ENCODE measurements at regions not wholly inside any gene's neighbourhood (a gene's known extent, or its start where the extent isn't known, plus 50 kb on each side); places are given as distances from the start of the nearest gene placed in this dataset.

DNA sequence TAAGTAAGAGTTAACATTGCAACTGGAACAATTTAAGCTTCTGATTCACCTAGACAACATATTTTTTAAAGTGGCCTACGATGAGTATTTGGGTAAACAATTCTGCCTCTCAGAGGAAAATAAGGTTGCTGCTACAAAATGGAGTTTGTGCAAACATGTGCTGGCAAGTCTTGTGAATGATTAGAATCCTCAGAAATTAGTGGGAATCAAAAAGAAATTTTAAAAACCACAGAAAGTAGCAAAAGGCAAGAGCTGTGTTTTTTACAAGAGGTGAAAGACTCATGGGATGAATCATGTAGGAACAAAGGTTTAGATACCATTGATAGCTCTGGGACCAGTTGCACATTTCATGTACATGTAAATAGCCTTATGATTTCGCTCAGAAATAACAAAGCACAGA is 561.6 kb downstream of the TAF11L14 start:
- H3K27ac ChIP-seq (ENCODE audit: low read depth, low read length) = no peak overlapping the region
- Mint-ChIP-seq H3K4me1 (no peaks in the 10 kb centered on the region), H3K9me3 (peaks cover 31% of the 10 kb centered on the region), H3K27me3 (ENCODE audit: insufficient read depth) (no peaks in the 10 kb centered on the region), H3K4me3 (no peak overlapping the region), H3K36me3 (ENCODE audit: low read depth) (peaks cover 4% of the 10 kb centered on the region), H3K27ac (no peak overlapping the region)
- H3K9ac ChIP-seq (ENCODE audit: extremely low read depth, low read length, poor library complexity, severe bottlenecking) = no peak overlapping the region
- 85 to 95% methylated on average over 2 of the region's 2 CpGs for WGBS, 2 experiments (ENCODE audit: insufficient coverage in 1 of 2, insufficient read length in 1 of 2)
- peaks cover 22% of the 10 kb centered on the region for H3K9me3 ChIP-seq (ENCODE audit: control insufficient read depth, low read length)
- TF ChIP-seq, protein P1, sequence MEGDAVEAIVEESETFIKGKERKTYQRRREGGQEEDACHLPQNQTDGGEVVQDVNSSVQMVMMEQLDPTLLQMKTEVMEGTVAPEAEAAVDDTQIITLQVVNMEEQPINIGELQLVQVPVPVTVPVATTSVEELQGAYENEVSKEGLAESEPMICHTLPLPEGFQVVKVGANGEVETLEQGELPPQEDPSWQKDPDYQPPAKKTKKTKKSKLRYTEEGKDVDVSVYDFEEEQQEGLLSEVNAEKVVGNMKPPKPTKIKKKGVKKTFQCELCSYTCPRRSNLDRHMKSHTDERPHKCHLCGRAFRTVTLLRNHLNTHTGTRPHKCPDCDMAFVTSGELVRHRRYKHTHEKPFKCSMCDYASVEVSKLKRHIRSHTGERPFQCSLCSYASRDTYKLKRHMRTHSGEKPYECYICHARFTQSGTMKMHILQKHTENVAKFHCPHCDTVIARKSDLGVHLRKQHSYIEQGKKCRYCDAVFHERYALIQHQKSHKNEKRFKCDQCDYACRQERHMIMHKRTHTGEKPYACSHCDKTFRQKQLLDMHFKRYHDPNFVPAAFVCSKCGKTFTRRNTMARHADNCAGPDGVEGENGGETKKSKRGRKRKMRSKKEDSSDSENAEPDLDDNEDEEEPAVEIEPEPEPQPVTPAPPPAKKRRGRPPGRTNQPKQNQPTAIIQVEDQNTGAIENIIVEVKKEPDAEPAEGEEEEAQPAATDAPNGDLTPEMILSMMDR (conservative IDR thresholded peaks at IDR 0.05) = no peak
- no peaks in the 10 kb centered on the region for H3K36me3 ChIP-seq (ENCODE audit: control insufficient read depth, insufficient read depth, low read length)
- no peaks in the 10 kb centered on the region for H3K4me1 ChIP-seq (ENCODE audit: control insufficient read depth, insufficient read depth, low read length)
- no peak for DNase-seq
- H3K4me3 ChIP-seq (ENCODE audit: low read length) = no peak overlapping the region
- no peaks in the 10 kb centered on the region for H3K27me3 ChIP-seq (ENCODE audit: control insufficient read depth, insufficient read depth, low read length, poor library complexity, severe bottlenecking)

DNA sequence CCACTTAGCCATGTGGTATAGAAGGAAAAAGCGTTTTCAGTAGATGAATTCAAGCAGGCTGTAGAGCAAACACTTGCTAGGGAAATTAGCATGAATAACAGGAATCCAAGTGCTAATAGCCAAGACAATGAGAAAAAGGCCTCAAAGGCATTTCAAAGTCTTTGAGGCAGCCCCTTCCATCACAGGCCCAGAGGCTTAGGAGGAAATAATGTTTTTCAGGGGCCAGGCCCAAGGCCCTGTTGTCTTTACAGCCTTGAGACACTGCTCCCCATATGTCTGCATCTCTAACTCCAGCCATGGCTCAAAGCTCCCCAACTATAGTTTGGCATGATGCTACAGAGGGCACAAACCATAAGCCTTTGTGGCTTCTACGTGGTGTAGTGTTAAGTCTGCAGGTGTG is 563.5 kb downstream of the TAF11L14 start:
- WGBS, 2 experiments (ENCODE audit: insufficient coverage in 1 of 2, insufficient read length in 1 of 2) = 77 to 86% methylated on average over 2 of the region's 2 CpGs
- Histone ChIP-seq H3K27ac (ENCODE audit: low read depth, low read length) (no peak overlapping the region), H3K9ac (ENCODE audit: extremely low read depth, low read length, poor library complexity, severe bottlenecking) (no peak overlapping the region), H3K36me3 (ENCODE audit: control insufficient read depth, insufficient read depth, low read length) (no peaks in the 10 kb centered on the region), H3K4me3 (ENCODE audit: low read length) (no peak overlapping the region), H3K27me3 (ENCODE audit: control insufficient read depth, insufficient read depth, low read length, poor library complexity, severe bottlenecking) (no peaks in the 10 kb centered on the region), H3K9me3 (ENCODE audit: control insufficient read depth, low read length) (peaks cover 22% of the 10 kb centered on the region), H3K4me1 (ENCODE audit: control insufficient read depth, insufficient read depth, low read length) (no peaks in the 10 kb centered on the region)
- no peak overlapping the region for H3K27ac Mint-ChIP-seq
- H3K9me3 Mint-ChIP-seq = peaks cover 31% of the 10 kb centered on the region
- no peaks in the 10 kb centered on the region for H3K4me1 Mint-ChIP-seq
- TF ChIP-seq, protein P1 (conservative IDR thresholded peaks at IDR 0.05) = no peak
- H3K36me3 Mint-ChIP-seq (ENCODE audit: low read depth) = peaks cover 4% of the 10 kb centered on the region
- H3K4me3 Mint-ChIP-seq = no peak overlapping the region
- no peak for DNase-seq
- H3K27me3 Mint-ChIP-seq (ENCODE audit: insufficient read depth) = no peaks in the 10 kb centered on the region

DNA sequence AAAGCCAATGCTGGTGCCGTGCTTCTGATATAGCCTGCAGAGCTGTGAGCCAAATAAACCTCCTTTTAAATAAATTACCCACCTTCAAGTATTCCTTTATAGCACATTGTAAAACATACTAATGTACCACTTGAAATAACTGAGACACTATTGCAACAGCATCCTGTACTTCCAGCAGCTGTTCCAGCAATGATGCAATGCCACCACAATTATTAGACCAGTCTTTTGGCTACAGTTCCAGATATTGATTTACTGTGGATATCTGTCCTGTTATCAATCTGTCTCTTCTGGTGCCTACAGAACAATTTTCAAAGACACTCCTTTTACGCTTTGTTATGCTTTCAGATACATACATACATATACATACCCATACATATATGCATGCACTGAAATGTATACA is 567.9 kb downstream of the TAF11L14 start:
- H3K4me3 Mint-ChIP-seq = no peak overlapping the region
- 85 to 92% methylated on average over 1 to 2 of the region's 2 CpGs for WGBS, 2 experiments (ENCODE audit: insufficient coverage in 1 of 2, insufficient read length in 1 of 2)
- H3K9ac ChIP-seq (ENCODE audit: extremely low read depth, low read length, poor library complexity, severe bottlenecking) = no peak overlapping the region
- no peaks in the 10 kb centered on the region for H3K4me1 ChIP-seq (ENCODE audit: control insufficient read depth, insufficient read depth, low read length)
- TF ChIP-seq, protein P1 (conservative IDR thresholded peaks at IDR 0.05) = no peak
- DNase-seq = no peak
- peaks cover 22% of the 10 kb centered on the region for H3K9me3 ChIP-seq (ENCODE audit: control insufficient read depth, low read length)
- H3K36me3 Mint-ChIP-seq (ENCODE audit: low read depth) = peaks cover 4% of the 10 kb centered on the region
- H3K4me3 ChIP-seq (ENCODE audit: low read length) = no peak overlapping the region
- H3K27ac ChIP-seq (ENCODE audit: low read depth, low read length) = no peak overlapping the region
- H3K27me3 ChIP-seq (ENCODE audit: control insufficient read depth, insufficient read depth, low read length, poor library complexity, severe bottlenecking) = no peaks in the 10 kb centered on the region
- H3K27me3 Mint-ChIP-seq (ENCODE audit: insufficient read depth) = no peaks in the 10 kb centered on the region
- H3K4me1 Mint-ChIP-seq = no peaks in the 10 kb centered on the region
- H3K9me3 Mint-ChIP-seq = peaks cover 36% of the 10 kb centered on the region
- H3K36me3 ChIP-seq (ENCODE audit: control insufficient read depth, insufficient read depth, low read length) = no peaks in the 10 kb centered on the region
- no peak overlapping the region for H3K27ac Mint-ChIP-seq

Data from endodermal cell (in vitro differentiated cells).